ENCODE measurements at regions not wholly inside any gene's neighbourhood (a gene's known extent, or its start where the extent isn't known, plus 50 kb on each side); places are given as distances from the start of the nearest gene placed in this dataset.

- H3K4me3 ChIP-seq (ENCODE audit: low read length), result peak overlapping the region; percentile 54
- no peaks in the 10 kb centered on the region for H3F3A ChIP-seq (ENCODE audit: insufficient read depth, low read length, poor library complexity, severe bottlenecking)
- H3K4me2 ChIP-seq (ENCODE audit: low read length), result peak overlapping the region; percentile 50
- no peaks in the 10 kb centered on the region for H3K36me3 ChIP-seq (ENCODE audit: insufficient read depth, low read length)
- H4K20me1 ChIP-seq (ENCODE audit: insufficient read depth), result no peaks in the 10 kb centered on the region
- H3K9ac ChIP-seq (ENCODE audit: low read length), result peak overlapping the region; percentile 38
- H3K27ac ChIP-seq (ENCODE audit: low read length), result peak overlapping the region; percentile 74
- H3K9me2 ChIP-seq (ENCODE audit: insufficient read depth, low read length), result no peaks in the 10 kb centered on the region
- H3K79me2 ChIP-seq (replicated peaks; ENCODE audit: insufficient read depth, low read length), result no peaks in the 10 kb centered on the region
- TF ChIP-seq EZH2 (IDR thresholded peaks at IDR 0.05; ENCODE audit: borderline replicate concordance, insufficient read depth, low read length, poor library complexity, severe bottlenecking), result no peak
- no peak for TF ChIP-seq POLR2AphosphoS5 (IDR thresholded peaks at IDR 0.05)
- no peak for TF ChIP-seq RAD21 (conservative IDR thresholded peaks at IDR 0.05)
- peak; percentile 4 for TF ChIP-seq REST (IDR thresholded peaks at IDR 0.05; ENCODE audit: borderline replicate concordance)
- no peak for TF ChIP-seq CTCF (IDR thresholded peaks at IDR 0.05; ENCODE audit: poor library complexity, severe bottlenecking)
- TF ChIP-seq SMC3 (conservative IDR thresholded peaks at IDR 0.05; ENCODE audit: poor library complexity), result no peak
- H2AFZ ChIP-seq (ENCODE audit: low read depth, low read length), result no peak overlapping the region
- H3K9me3 ChIP-seq (ENCODE audit: low read length), result no peaks in the 10 kb centered on the region
- H3K27me3 ChIP-seq (ENCODE audit: insufficient read depth, low read depth, low read length), result no peaks in the 10 kb centered on the region
Measured at GRCh38 chr1:229991724-229992333, 75.2 kb upstream of the GALNT2 start.

- Histone ChIP-seq H3K79me2 (replicated peaks; ENCODE audit: insufficient read depth, low read length) (no peaks in the 10 kb centered on the region), H3K4me3 (ENCODE audit: low read length) (no peak overlapping the region), H3K9me3 (ENCODE audit: low read length) (no peaks in the 10 kb centered on the region), H3K9ac (ENCODE audit: low read length) (no peak overlapping the region), H3K4me2 (ENCODE audit: low read length) (no peak overlapping the region), H3K36me3 (ENCODE audit: insufficient read depth, low read length) (no peaks in the 10 kb centered on the region), H3F3A (ENCODE audit: insufficient read depth, low read length, poor library complexity, severe bottlenecking) (no peaks in the 10 kb centered on the region), H2AFZ (ENCODE audit: low read depth, low read length) (no peak overlapping the region), H3K27ac (ENCODE audit: low read length) (no peak overlapping the region), H3K9me2 (ENCODE audit: insufficient read depth, low read length) (no peaks in the 10 kb centered on the region), H4K20me1 (ENCODE audit: insufficient read depth) (no peaks in the 10 kb centered on the region), H3K27me3 (ENCODE audit: insufficient read depth, low read depth, low read length) (no peaks in the 10 kb centered on the region)
- TF ChIP-seq MXI1 (conservative IDR thresholded peaks at IDR 0.05; ENCODE audit: poor library complexity, severe bottlenecking) (no peak), SMC3 (conservative IDR thresholded peaks at IDR 0.05; ENCODE audit: poor library complexity) (no peak), RAD21 (conservative IDR thresholded peaks at IDR 0.05) (no peak), EZH2 (IDR thresholded peaks at IDR 0.05; ENCODE audit: borderline replicate concordance, insufficient read depth, low read length, poor library complexity, severe bottlenecking) (no peak), TAF1 (IDR thresholded peaks at IDR 0.05; ENCODE audit: low read depth) (no peak), EP300 (conservative IDR thresholded peaks at IDR 0.05; ENCODE audit: poor library complexity, severe bottlenecking) (no peak), REST (IDR thresholded peaks at IDR 0.05; ENCODE audit: borderline replicate concordance) (no peak), POLR2AphosphoS5 (IDR thresholded peaks at IDR 0.05) (no peak)
Measured at GRCh38 chr1:229993060-229993459, 74.0 kb upstream of the GALNT2 start.
